C4-2B (cell line): ENCODE measurements at regions not wholly inside any gene's neighbourhood (a gene's known extent, or its start where the extent isn't known, plus 50 kb on each side); places are given as distances from the start of the nearest gene placed in this dataset.
"Not testable (repeated sequence)": the region's sequence is repeated elsewhere in the genome, so short reads cannot be mapped to it uniquely, and the experiment has no call there.

Experiments
- H3K27ac ChIP-seq: fragments of 450-650 bp; 2 replicates; pipeline ENCODE4 v1.5.1; 2017
- ZFX ChIP-seq: fragments of 450-650 bp; IDR thresholded peaks from 2 replicates; pipeline ENCODE4 v1.6.1; 2017
- TF ChIP-seq, protein P1 (sequence below): fragments of 450-650 bp; conservative IDR thresholded peaks from 2 replicates; pipeline ENCODE4 v1.5.1; 2017; ENCODE audit warnings: mild to moderate bottlenecking

DNA sequence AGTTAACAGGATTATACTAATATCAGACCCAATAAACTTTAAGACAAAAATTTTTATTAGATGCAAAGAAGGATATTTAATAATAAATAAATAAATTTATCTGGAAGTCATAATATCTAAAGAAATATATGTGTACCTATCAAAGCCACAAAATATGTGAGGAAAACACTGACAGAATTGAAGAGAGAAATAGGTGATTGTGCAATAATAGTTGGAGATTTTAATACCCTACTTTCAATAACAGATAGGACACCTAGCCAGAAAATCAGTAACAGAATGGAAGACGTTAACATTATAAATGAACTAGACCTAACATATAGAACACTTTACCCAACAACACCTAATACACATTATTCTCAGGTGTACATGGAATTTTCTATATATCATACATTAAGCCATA lies 541.4 kb upstream of the SMC2 start:
- no peak for TF ChIP-seq ZFX
- TF ChIP-seq, protein P1, sequence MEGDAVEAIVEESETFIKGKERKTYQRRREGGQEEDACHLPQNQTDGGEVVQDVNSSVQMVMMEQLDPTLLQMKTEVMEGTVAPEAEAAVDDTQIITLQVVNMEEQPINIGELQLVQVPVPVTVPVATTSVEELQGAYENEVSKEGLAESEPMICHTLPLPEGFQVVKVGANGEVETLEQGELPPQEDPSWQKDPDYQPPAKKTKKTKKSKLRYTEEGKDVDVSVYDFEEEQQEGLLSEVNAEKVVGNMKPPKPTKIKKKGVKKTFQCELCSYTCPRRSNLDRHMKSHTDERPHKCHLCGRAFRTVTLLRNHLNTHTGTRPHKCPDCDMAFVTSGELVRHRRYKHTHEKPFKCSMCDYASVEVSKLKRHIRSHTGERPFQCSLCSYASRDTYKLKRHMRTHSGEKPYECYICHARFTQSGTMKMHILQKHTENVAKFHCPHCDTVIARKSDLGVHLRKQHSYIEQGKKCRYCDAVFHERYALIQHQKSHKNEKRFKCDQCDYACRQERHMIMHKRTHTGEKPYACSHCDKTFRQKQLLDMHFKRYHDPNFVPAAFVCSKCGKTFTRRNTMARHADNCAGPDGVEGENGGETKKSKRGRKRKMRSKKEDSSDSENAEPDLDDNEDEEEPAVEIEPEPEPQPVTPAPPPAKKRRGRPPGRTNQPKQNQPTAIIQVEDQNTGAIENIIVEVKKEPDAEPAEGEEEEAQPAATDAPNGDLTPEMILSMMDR, result no peak

DNA sequence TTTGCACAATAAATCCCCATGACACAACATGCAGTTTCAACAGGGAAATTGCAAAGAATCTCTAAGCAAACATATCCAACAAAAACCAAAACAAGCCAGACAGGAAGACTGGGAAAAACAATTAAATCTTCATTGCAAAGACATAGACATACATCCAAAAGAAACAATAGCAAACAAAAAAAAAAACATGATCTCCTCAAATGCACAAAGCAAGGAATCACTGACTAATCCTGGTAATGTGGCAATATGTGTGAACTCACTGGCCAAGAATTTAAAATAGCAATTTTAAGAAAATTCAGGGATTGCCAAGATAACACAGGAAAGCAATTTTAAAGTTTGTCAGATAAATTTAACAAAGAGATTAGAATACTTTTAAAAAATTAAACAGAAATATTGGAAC lies 520.1 kb upstream of the SMC2 start:
- no peak overlapping the region for H3K27ac ChIP-seq
- no peak for TF ChIP-seq ZFX
- TF ChIP-seq, protein P1, result no peak

More for the DNA sequence above, 541.4 kb upstream of the SMC2 start:
- H3K27ac ChIP-seq, result no peak overlapping the region

DNA sequence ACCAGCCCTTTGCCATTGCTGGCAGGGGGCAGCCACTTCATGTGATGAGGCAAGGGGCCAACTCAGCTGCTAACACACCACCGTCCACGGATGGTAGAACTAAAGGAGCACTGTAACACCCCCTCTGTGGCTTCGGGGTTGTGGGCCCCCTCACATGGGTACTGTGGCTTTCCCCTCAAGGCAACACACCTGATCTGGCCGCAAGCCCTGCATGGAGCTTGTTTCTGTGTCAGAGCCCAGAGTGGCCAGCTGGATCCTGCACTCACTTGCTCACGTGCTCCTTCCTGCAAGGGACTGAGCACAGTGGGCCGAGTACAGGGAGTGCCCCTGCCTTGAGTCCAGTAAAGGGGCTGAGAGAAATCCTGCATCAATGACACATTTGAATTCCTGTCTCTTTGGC lies 507.4 kb upstream of the SMC2 start:
- H3K27ac ChIP-seq, result no peak overlapping the region
- TF ChIP-seq, protein P1, result no peak
- no peak for TF ChIP-seq ZFX

DNA sequence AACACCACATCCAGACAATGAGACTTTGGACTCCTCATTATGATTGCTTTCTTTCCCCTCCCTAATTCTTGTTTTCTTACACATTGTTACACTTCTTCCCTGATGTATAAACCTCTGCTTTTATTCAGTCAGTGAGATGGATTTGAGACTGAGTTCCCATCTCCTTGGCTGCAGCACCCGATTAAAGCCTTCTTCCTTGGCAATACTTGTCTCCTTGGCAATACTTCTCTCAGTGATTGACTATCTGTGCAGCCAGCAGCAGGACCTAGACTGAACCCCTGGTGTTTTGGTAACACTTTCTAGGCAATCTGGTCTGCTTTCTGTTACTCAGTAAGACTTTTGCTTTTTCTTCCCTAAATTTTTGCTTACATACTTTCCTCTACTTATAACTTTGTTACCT lies 492.8 kb upstream of the SMC2 start:
- TF ChIP-seq ZFX, result no peak
- H3K27ac ChIP-seq, result no peak overlapping the region

DNA sequence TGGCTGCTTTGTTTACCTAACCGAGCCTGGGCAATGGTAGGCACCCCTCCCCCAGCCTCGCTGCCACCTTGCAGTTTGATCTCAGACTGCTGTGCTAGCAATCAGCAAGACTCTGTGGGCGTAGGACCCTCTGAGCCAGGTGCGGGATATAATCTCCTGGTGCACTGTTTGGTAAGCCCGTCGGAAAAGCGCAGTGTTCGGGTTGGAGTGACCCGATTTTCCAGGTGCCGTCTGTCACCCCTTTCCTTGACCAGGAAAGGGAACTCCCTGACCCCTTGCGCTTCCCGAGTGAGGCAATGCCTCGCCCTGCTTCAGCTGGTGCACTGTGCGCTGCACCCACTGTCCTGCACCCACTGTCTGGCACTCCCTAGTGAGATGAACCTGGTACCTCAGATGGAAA lies 482.2 kb upstream of the SMC2 start:
- not testable (repeated sequence) for H3K27ac ChIP-seq

DNA sequence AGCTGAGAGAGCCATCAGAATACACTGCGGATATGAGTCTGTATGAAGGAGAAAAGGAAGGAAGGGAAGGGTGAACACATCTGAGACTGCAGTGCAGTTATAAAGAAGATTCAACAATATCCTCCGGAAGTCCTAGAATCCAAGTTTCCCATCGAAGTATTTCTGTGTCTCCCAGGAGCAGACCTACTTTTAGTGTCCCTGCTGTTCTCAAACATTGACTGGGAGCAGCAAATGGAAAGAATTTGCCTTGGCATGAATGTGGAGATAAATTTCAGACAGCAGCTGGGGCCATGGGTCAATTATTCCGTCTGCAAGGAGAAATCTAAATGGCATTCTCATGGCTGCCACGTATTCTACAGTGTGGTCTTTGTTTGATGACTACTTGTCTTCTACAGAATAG lies 478.1 kb upstream of the SMC2 start:
- no peak overlapping the region for H3K27ac ChIP-seq
- TF ChIP-seq ZFX, result no peak
- TF ChIP-seq, protein P1, result no peak

DNA sequence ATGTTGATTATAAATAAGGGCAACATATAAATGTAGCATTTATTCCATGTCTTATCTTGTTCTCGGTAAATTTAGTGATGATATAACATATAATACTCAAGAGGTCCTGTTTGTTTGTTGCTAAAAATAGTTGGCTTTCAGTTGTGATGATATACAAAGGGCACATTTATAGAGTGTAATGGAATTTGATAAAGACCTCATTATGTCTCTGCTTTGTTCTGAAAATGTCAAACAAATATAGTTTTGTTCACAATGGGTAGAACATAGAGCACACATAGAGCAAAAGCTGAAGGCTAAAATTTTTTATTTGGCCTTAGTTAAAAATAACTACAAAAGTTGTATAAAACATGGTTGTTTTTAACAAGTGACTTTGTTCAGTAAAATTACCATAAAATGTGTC lies 477.1 kb upstream of the SMC2 start:
- TF ChIP-seq, protein P1, result no peak
- TF ChIP-seq ZFX, result no peak
- H3K27ac ChIP-seq, result no peak overlapping the region

DNA sequence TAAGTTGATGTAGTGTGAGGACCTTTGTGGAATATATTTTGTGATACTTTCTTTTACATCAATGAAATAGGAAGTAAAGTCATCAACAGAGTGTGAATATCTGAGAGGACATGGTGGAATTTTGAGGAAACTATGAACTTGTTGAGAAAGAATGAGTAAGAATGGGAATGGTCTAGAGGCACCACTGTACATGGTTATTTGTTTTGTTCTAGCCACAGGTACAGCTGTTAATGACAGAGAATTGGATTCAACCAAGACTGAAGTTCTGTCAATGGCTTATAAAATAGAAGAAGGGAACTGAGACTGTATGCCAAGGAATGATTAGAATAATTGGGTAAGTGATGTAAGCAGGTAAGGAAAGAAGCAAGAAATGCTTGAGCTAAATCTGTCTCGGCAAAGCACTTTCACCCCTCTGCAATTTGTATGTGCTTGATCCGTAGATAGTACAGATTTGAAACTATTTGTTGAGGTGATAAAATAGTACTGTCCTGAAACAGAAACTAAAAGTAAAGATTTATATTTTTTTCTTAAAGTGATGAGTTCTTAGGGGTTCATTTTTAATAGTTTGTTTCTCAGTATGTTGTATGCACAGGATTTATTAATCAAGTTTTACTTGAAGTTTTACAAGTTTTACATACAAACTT lies 468.8 kb upstream of the SMC2 start:
- H3K27ac ChIP-seq, result no peak overlapping the region
- TF ChIP-seq, protein P1, result no peak
- TF ChIP-seq ZFX, result no peak
